Lower leg skin (tissue), 4 donors: ENCODE measurements at regions not wholly inside any gene's neighbourhood (a gene's known extent, or its start where the extent isn't known, plus 50 kb on each side); places are given as distances from the start of the nearest gene placed in this dataset.

Source experiments
- DNase-seq, 2 donors: peaks; one replicate each; pipeline ENCODE4 v3.0.0-alpha.2; 2019; ENCODE audit warnings: low spot score in 2 of 2
- H3K4me3 ChIP-seq: fragments of 200-600 bp; sonication (generic); 2 replicates; pipeline ENCODE4 v1.5.1; 2017; ENCODE audit warnings: mild to moderate bottlenecking, low read depth; ENCODE audit not compliant: poor library complexity, severe bottlenecking
- POLR2A ChIP-seq, 2 donors: fragments of 450-650 bp; IDR thresholded peaks; one replicate each; pipeline ENCODE4 v1.6.1; 2016 to 2017; ENCODE audit warnings: antibody characterized with exemption in 2 of 2, mild to moderate bottlenecking in 1 of 2, moderate library complexity in 1 of 2
- WGBS, 2 donors: methylation state at CpG; one replicate each; pipeline ENCODE4 v1.1.5; 2018; 5-methylcytosine and 5-hydroxymethylcytosine counted together
- intact Hi-C: fragments of 100-400 bp; cut with DNase I; formaldehyde crosslinking; loops from one replicate; pipeline ENCODE4 v1.15.0; 2023; ENCODE audit warnings: low total_unique reads
- TF ChIP-seq, protein P1 (sequence below), 3 donors: fragments of 450-650 bp; IDR thresholded peaks; one replicate each; pipeline ENCODE4 v1.5.1; 2016; ENCODE audit warnings: antibody characterized with exemption in 3 of 3, mild to moderate bottlenecking in 3 of 3, moderate library complexity in 2 of 3

DNA sequence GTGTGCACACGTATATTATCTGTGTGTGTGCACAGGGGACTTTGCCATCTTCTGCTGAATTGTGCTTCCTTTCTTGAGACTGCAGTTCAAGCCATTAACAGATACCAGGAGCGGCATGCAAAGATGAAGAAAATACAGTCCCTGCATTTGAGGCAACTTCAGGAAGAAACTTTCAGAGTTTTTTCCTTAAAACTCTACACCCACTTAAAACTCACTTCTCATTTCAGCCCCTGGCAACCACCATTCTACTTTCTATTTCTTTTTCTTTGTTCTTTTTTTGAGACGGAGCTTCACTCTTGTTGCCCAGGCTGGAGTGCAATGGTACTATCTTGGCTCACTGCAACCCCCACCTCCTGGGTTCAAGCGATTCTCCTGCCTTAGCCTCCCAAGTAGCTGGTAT lies 448.9 kb upstream of the ZMIZ1 start:
- TF ChIP-seq, protein P1, sequence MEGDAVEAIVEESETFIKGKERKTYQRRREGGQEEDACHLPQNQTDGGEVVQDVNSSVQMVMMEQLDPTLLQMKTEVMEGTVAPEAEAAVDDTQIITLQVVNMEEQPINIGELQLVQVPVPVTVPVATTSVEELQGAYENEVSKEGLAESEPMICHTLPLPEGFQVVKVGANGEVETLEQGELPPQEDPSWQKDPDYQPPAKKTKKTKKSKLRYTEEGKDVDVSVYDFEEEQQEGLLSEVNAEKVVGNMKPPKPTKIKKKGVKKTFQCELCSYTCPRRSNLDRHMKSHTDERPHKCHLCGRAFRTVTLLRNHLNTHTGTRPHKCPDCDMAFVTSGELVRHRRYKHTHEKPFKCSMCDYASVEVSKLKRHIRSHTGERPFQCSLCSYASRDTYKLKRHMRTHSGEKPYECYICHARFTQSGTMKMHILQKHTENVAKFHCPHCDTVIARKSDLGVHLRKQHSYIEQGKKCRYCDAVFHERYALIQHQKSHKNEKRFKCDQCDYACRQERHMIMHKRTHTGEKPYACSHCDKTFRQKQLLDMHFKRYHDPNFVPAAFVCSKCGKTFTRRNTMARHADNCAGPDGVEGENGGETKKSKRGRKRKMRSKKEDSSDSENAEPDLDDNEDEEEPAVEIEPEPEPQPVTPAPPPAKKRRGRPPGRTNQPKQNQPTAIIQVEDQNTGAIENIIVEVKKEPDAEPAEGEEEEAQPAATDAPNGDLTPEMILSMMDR (IDR thresholded peaks at IDR 0.05): no peak
- no peak for TF ChIP-seq POLR2A (IDR thresholded peaks at IDR 0.05)
- 82 to 89% methylated on average over 4 of the region's 4 CpGs for WGBS, 2 donors

GRCh38 chr10:78620985-78621799 lies 447.6 kb upstream of the ZMIZ1 start:
- H3K4me3 ChIP-seq: no peak overlapping the region
- intact Hi-C loops: no loop called here
- 85 to 89% methylated on average over 9 of the region's 9 CpGs for WGBS, 2 donors
- TF ChIP-seq, protein P1 (IDR thresholded peaks at IDR 0.05): no peak
- no peak for TF ChIP-seq POLR2A (IDR thresholded peaks at IDR 0.05)
- DNase-seq: no peak

More for the DNA sequence above, 448.9 kb upstream of the ZMIZ1 start:
- DNase-seq: no peak
- intact Hi-C loops: no loop called here
- no peak overlapping the region for H3K4me3 ChIP-seq

- WGBS, 2 donors: 35 to 38% methylated on average over 4 of the region's 4 CpGs
- intact Hi-C loops: no loop called here
- H3K4me3 ChIP-seq: no peak overlapping the region
- no peak for DNase-seq
- TF ChIP-seq POLR2A (IDR thresholded peaks at IDR 0.05): no peak
- TF ChIP-seq, protein P1 (IDR thresholded peaks at IDR 0.05): no peak
These were observed 445.1 kb upstream of the ZMIZ1 start for GRCh38 chr10:78623578-78624215.

DNA sequence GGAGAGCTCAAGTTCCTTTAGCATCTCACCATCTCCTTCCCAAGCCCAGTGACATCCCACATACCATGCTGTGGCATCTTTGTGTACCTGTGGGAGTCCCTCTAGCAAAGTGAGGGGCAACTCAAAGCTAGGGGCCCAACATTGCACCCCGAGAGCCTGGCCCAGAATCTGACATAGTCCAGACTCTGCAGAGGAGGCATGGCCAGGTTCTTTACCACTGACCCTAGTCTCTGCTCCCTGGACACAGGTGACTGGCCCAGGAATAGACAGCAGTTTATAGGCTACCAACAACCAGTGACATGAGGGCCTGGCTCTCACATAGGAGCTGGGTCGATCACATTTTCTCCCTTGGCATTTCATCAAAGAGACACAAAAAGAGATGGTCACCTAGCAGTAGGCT lies 444.0 kb upstream of the ZMIZ1 start:
- intact Hi-C loops: no loop called here
- H3K4me3 ChIP-seq: no peak overlapping the region
- DNase-seq: peak in 1 of 2 donors; percentile 23
- 94 to 95% methylated on average over 1 to 2 of the region's 2 CpGs for WGBS, 2 donors
- no peak for TF ChIP-seq POLR2A (IDR thresholded peaks at IDR 0.05)
- TF ChIP-seq, protein P1 (IDR thresholded peaks at IDR 0.05): no peak

DNA sequence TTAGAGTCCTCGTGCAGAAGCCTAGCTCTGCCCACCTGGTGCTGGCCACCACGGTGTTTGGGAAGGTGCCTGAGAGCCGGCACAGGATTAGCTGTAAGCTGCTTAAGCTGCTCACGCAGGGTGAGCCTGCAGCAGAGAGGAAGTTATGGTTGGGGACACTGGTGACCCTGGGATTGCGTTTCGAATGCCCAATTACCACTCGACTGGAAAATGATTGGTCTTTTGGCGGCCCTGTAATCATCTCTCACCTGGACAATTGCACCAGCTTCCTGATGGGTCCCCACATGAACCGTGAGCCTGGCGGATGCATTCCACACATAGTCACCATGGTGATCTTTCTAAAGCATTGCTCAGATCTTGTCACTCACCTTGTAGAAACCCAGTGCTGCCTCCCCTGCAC lies 442.3 kb upstream of the ZMIZ1 start:
- 79 to 84% methylated on average over 10 of the region's 10 CpGs for WGBS, 2 donors
- intact Hi-C loops: no loop called here
- no peak for DNase-seq

GRCh38 chr10:78627254-78627795 lies 441.4 kb upstream of the ZMIZ1 start:
- H3K4me3 ChIP-seq: no peak overlapping the region
- no peak for TF ChIP-seq POLR2A (IDR thresholded peaks at IDR 0.05)
- TF ChIP-seq, protein P1 (IDR thresholded peaks at IDR 0.05): no peak
- WGBS, 2 donors: 92 to 93% methylated on average over 3 of the region's 3 CpGs
- intact Hi-C loops: no loop called here
- DNase-seq: no peak

More for the DNA sequence above, 442.3 kb upstream of the ZMIZ1 start:
- TF ChIP-seq POLR2A (IDR thresholded peaks at IDR 0.05): no peak
- no peak overlapping the region for H3K4me3 ChIP-seq
